H1 (cell line): ENCODE measurements at regions not wholly inside any gene's neighbourhood (a gene's known extent, or its start where the extent isn't known, plus 50 kb on each side); places are given as distances from the start of the nearest gene placed in this dataset.

Experiments used
- CTCF ChIA-PET: fragments of 300-600 bp; sonication (Branson Sonifier 250); formaldehyde crosslinking; loops from one replicate; lab custom pipeline; 2021; ENCODE audit not compliant: partially characterized antibody; lab: Charles Lee
- POLR2A ChIA-PET: fragments of 300-600 bp; sonication (Branson Sonifier 250); formaldehyde crosslinking; loops from one replicate; lab custom pipeline; 2021; ENCODE audit warnings: inconsistent platforms; ENCODE audit not compliant: partially characterized antibody; lab: Charles Lee
- DNase-seq, 2 experiments: peaks; one replicate each; pipeline versions ENCODE4 v3.0.0 to v3.0.0-alpha.2; 2010 to 2022; ENCODE audit warnings: low spot score in 2 of 2, low read depth in 1 of 2, mixed read lengths in 1 of 2
- FAIRE-seq: peaks from 2 replicates; lab custom pipeline; 2011; peaks lifted over from hg19 to GRCh38; lab: Jason Lieb, UNC
- H2AFZ ChIP-seq: 2 replicates; pipeline ENCODE4 v1.8.1; 2012; ENCODE audit warnings: low read length, inconsistent platforms
- H2AK5ac ChIP-seq: 2 replicates; pipeline ENCODE4 v1.6.1; 2013; ENCODE audit warnings: low read depth, low read length
- H2BK120ac ChIP-seq: replicated peaks from 2 replicates; pipeline ENCODE3; 2013; ENCODE audit warnings: low read depth, low read length, inconsistent platforms
- H2BK12ac ChIP-seq: 2 replicates; pipeline ENCODE4 v1.6.1; 2013; ENCODE audit warnings: low read depth, low read length
- H2BK15ac ChIP-seq: 2 replicates; pipeline ENCODE4 v1.6.1; 2013; ENCODE audit warnings: low read length
- H2BK20ac ChIP-seq: 2 replicates; pipeline ENCODE4 v1.6.1; 2013; ENCODE audit warnings: low read length
- H2BK5ac ChIP-seq: 2 replicates; pipeline ENCODE4 v1.6.1; 2013; ENCODE audit warnings: low read depth, low read length
- H3K14ac ChIP-seq: 2 replicates; pipeline ENCODE4 v1.6.1; 2013; ENCODE audit warnings: inconsistent platforms; ENCODE audit not compliant: insufficient read length
- H3K18ac ChIP-seq: 2 replicates; pipeline ENCODE4 v1.6.1; 2013; ENCODE audit warnings: low read length; ENCODE audit errors: extremely low read depth
- H3K23ac ChIP-seq: 2 replicates; pipeline ENCODE4 v1.6.1; 2013; ENCODE audit warnings: inconsistent platforms; ENCODE audit not compliant: insufficient read length
- H3K23me2 ChIP-seq: 2 replicates; pipeline ENCODE4 v1.6.1; 2013; ENCODE audit warnings: low read depth, low read length
- H3K27ac ChIP-seq: 2 replicates; pipeline ENCODE4 v1.6.1; 2011; ENCODE audit warnings: low read depth, low read length, inconsistent platforms
- H3K27me3 ChIP-seq, 4 experiments: replicated peaks in 1 of 4; 1 replicate in 1 of 4; 2 replicates in 3 of 4; pipeline versions ENCODE4 v1.6.1 to v1.8.1; 2011 to 2013; ENCODE audit warnings: low read length in 3 of 4, mild to moderate bottlenecking in 3 of 4, inconsistent platforms in 2 of 4, mixed read lengths in 2 of 4, moderate library complexity in 1 of 4; ENCODE audit not compliant: control insufficient read depth in 3 of 4, insufficient read depth in 3 of 4; ENCODE audit errors: extremely low read depth in 1 of 4
- H3K36me3 ChIP-seq, 4 experiments: 2 replicates each; pipeline versions ENCODE4 v1.6.1 to v1.8.1; 2011 to 2013; ENCODE audit warnings: mild to moderate bottlenecking in 4 of 4, low read length in 3 of 4, moderate library complexity in 2 of 4, control low read depth in 1 of 4, inconsistent platforms in 1 of 4; ENCODE audit not compliant: insufficient read depth in 4 of 4, control insufficient read depth in 2 of 4
- H3K4ac ChIP-seq: replicated peaks from 2 replicates; pipeline ENCODE3; 2013; ENCODE audit warnings: low read length, low read depth, mixed read lengths, inconsistent platforms; ENCODE audit not compliant: insufficient read length
- H3K4me1 ChIP-seq, 4 experiments: replicated peaks in 1 of 4; 1 replicate in 1 of 4; 2 replicates in 3 of 4; pipeline versions ENCODE4 v1.6.1 to v1.8.1; 2011 to 2013; ENCODE audit warnings: low read length in 3 of 4, inconsistent platforms in 2 of 4, mixed read lengths in 1 of 4; ENCODE audit not compliant: insufficient read depth in 4 of 4, control insufficient read depth in 3 of 4
- H3K4me2 ChIP-seq, 2 experiments: 2 replicates each; pipeline versions ENCODE4 v1.6.1 to v1.8.1; 2011 to 2013; ENCODE audit warnings: low read depth in 2 of 2, low read length in 2 of 2, control low read depth in 1 of 2, inconsistent platforms in 1 of 2, mild to moderate bottlenecking in 1 of 2; ENCODE audit not compliant: insufficient read depth in 1 of 2
- H3K4me3 ChIP-seq, 4 experiments: fragments of 200-600, 300-600 bp in 1 of 4; sonication (generic), shearing (Covaris generic), sonication (Bioruptor Twin) in 1 of 4; 2 replicates each; pipeline versions ENCODE4 v1.5.1 to v1.8.1; 2011 to 2016; ENCODE audit warnings: low read length in 4 of 4, low read depth in 3 of 4, control low read depth in 2 of 4, inconsistent platforms in 2 of 4, mild to moderate bottlenecking in 2 of 4, mixed read lengths in 1 of 4, moderate library complexity in 1 of 4; ENCODE audit not compliant: insufficient read depth in 2 of 4; ENCODE audit errors: extremely low read depth in 1 of 4
- H3K56ac ChIP-seq: replicated peaks from 2 replicates; pipeline ENCODE3; 2013; ENCODE audit warnings: low read depth, mild to moderate bottlenecking, mixed read lengths, low read length, inconsistent platforms; ENCODE audit not compliant: insufficient read length
- H3K79me1 ChIP-seq: 2 replicates; pipeline ENCODE4 v1.6.1; 2013; ENCODE audit warnings: low read depth, low read length, control low read depth
- H3K79me2 ChIP-seq, 2 experiments: 2 replicates each; pipeline versions ENCODE4 v1.6.1 to v1.8.1; 2012 to 2013; ENCODE audit warnings: low read length in 2 of 2, mild to moderate bottlenecking in 2 of 2, inconsistent platforms in 1 of 2; ENCODE audit not compliant: insufficient read depth in 2 of 2, control insufficient read depth in 1 of 2
- H3K9ac ChIP-seq, 4 experiments: replicated peaks in 1 of 4; 1 replicate in 1 of 4; 2 replicates in 3 of 4; pipeline versions ENCODE4 v1.6.1 to v1.8.1; 2011 to 2013; ENCODE audit warnings: low read depth in 3 of 4, low read length in 3 of 4, control low read depth in 2 of 4, mild to moderate bottlenecking in 2 of 4, moderate library complexity in 2 of 4, inconsistent platforms in 1 of 4; ENCODE audit errors: extremely low read depth in 1 of 4
- H3K9me3 ChIP-seq, 2 experiments: 2 replicates each; pipeline versions ENCODE4 v1.6.1 to v1.8.1; 2012 to 2013; ENCODE audit warnings: mild to moderate bottlenecking in 2 of 2, moderate library complexity in 2 of 2, control low read depth in 1 of 2, inconsistent platforms in 1 of 2, low read depth in 1 of 2, low read length in 1 of 2, mixed read lengths in 1 of 2; ENCODE audit not compliant: insufficient read depth in 2 of 2
- H4K20me1 ChIP-seq, 2 experiments: replicated peaks in 1 of 2; 2 replicates each; pipeline versions ENCODE3 to v1.8.1; 2011 to 2013; ENCODE audit warnings: inconsistent platforms in 2 of 2, low read length in 2 of 2, mild to moderate bottlenecking in 1 of 2; ENCODE audit not compliant: insufficient read depth in 2 of 2, control insufficient read depth in 1 of 2
- H4K5ac ChIP-seq: 2 replicates; pipeline ENCODE4 v1.6.1; 2013; ENCODE audit warnings: low read length, low read depth, mixed read lengths, inconsistent platforms; ENCODE audit not compliant: insufficient read length
- H4K8ac ChIP-seq: 2 replicates; pipeline ENCODE4 v1.8.0; 2013; ENCODE audit warnings: mild to moderate bottlenecking, moderate library complexity, low read length, inconsistent platforms; ENCODE audit not compliant: insufficient read depth; ENCODE audit errors: extremely low read depth
- H4K91ac ChIP-seq: replicated peaks from 2 replicates; pipeline ENCODE3; 2013; ENCODE audit warnings: low read length, mixed read lengths, inconsistent platforms; ENCODE audit not compliant: insufficient read length
- YY1 ChIP-seq: IDR thresholded peaks from 2 replicates; pipeline ENCODE4 v1.6.1; 2011; ENCODE audit warnings: low read depth, mild to moderate bottlenecking, low read length
- WGBS, 2 experiments: shearing (Covaris generic) in 1 of 2; methylation state at CpG; one replicate each; pipeline versions ENCODE4 v1.1.6 to v1.1.7; 2013 to 2015; ENCODE audit warnings: low lambda C conversion rate in 2 of 2, mixed read lengths in 2 of 2, inconsistent platforms in 1 of 2, low coverage in 1 of 2, missing lambda C conversion rate in 1 of 2; ENCODE audit not compliant: insufficient replicate concordance in 2 of 2, insufficient coverage in 1 of 2, insufficient read length in 1 of 2; ENCODE audit errors: extremely low coverage in 1 of 2, missing lambda C conversion rate in 1 of 2; 5-methylcytosine and 5-hydroxymethylcytosine counted together
- TF ChIP-seq, protein P1 (sequence below): IDR thresholded peaks from 2 replicates; pipeline ENCODE4 v1.6.1; 2012; ENCODE audit warnings: inconsistent platforms
- TF ChIP-seq, protein P2 (sequence below): IDR thresholded peaks from 2 replicates; pipeline ENCODE4 v1.6.1; 2012; ENCODE audit warnings: inconsistent platforms

DNA sequence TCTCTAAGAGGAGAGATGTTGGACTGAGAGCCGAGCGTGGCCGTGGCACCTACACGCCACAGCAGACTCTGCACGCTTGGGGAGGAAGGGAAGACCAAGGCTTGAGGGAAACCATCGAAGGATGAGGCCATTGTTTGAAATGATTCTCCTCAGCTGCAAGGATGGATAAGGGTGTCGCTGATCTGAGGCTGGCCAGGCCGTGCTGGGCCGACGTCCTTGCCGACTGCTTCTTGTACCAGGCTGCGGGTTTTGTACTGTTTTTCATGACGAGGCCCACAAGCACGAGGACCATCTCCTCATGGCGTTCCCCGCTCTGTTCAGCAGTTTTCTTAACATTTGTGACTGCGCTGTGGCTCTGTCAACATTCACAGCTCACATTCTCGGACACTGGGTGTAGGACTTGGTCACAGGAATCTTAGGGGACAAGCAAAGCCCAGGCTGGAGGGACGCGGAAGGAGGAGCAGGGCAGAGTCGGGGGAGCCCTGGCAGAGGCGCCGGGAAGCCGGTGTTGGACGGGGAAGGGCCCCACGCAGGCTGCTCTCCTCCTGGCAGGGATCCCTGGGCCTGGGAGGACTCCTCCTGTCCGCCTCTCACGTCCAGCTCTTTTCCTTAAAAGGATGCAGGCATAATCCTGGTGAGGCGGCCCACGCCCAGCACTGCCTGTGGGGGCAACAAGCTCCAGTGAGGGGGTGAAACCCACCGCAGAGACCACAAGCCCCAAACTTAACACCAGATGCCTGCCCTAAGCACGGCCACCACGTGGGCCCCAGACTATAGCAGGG is 259.0 kb upstream of the SALL3 start:
- Histone ChIP-seq H3K4me1 (peaks cover 7 to 31% (median 15%) of the 10 kb centered on the region in 4 experiments), H3K79me1 (no peaks in the 10 kb centered on the region), H2BK5ac (peak overlapping the region; percentile 88; the same call in 1 of the 2 replicates), H3K18ac (peak overlapping the region; percentile 71), H3K36me3 (no peaks in the 10 kb centered on the region), H3K79me2 (no peaks in the 10 kb centered on the region), H3K14ac (no peak overlapping the region), H3K4ac (peak overlapping the region; percentile 81), H2BK15ac (peak overlapping the region; percentile 65; the same call in 1 of the 2 replicates), H3K27me3 (peaks cover 0 to 8% (median 0%) of the 10 kb centered on the region in 4 experiments; a peak in 2 of 7 replicates), H3K23me2 (no peaks in the 10 kb centered on the region), H4K5ac (no peak overlapping the region), H2BK120ac (peak overlapping the region; percentile 75), H3K23ac (no peak overlapping the region), H3K4me2 (no peak overlapping the region; a peak in 1 of 4 replicates), H3K56ac (no peak overlapping the region), H2BK20ac (peak overlapping the region; percentile 91), H3K9me3 (no peaks in the 10 kb centered on the region; a peak in 1 of 4 replicates), H4K20me1 (no peaks in the 10 kb centered on the region), H3K9ac (no peak overlapping the region), H4K8ac (no peak overlapping the region; the same call in 1 of the 2 replicates), H3K4me3 (no peak overlapping the region), H3K27ac (no peak overlapping the region), H2BK12ac (peak overlapping the region; percentile 78; the same call in 1 of the 2 replicates), H4K91ac (peak overlapping the region; percentile 48), H2AK5ac (peak overlapping the region; percentile 39), H2AFZ (no peak overlapping the region)
- peak in 1 of 2 experiments; percentile 51 for DNase-seq
- ChIA-PET POLR2A (interaction anchor here (1.3 kb wide), 1 partner anchor 16 kb away, joined by 3 read pairs; no protein-coding TSS in a partner anchor), CTCF (interaction anchor here (1.1 kb wide), 1 partner anchor 9 kb away, joined by 3 read pairs; no protein-coding TSS in a partner anchor)
- 86% methylated on average over 31 of the region's 33 CpGs; no CpG with 5 or more reads in 1 of the 2 experiments for WGBS, 2 experiments
- FAIRE-seq = no peak
- TF ChIP-seq, protein P1, sequence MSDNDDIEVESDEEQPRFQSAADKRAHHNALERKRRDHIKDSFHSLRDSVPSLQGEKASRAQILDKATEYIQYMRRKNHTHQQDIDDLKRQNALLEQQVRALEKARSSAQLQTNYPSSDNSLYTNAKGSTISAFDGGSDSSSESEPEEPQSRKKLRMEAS = peak; percentile 46; the same call in 1 of the 2 replicates
- TF ChIP-seq YY1 = no peak
- TF ChIP-seq, protein P2, sequence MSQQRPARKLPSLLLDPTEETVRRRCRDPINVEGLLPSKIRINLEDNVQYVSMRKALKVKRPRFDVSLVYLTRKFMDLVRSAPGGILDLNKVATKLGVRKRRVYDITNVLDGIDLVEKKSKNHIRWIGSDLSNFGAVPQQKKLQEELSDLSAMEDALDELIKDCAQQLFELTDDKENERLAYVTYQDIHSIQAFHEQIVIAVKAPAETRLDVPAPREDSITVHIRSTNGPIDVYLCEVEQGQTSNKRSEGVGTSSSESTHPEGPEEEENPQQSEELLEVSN = peak; percentile 35; the same call in 1 of the 2 replicates
